ENCODE measurements at regions not wholly inside any gene's neighbourhood (a gene's known extent, or its start where the extent isn't known, plus 50 kb on each side); places are given as distances from the start of the nearest gene placed in this dataset.
"Not testable (repeated sequence)": the region's sequence is repeated elsewhere in the genome, so short reads cannot be mapped to it uniquely, and the experiment has no call there.

- Histone ChIP-seq H3K27ac (ENCODE audit: low read depth, low read length) (no peak overlapping the region), H3K4me1 (ENCODE audit: control insufficient read depth, insufficient read depth, low read length) (no peaks in the 10 kb centered on the region), H3K9me3 (ENCODE audit: control insufficient read depth, insufficient read depth, low read length) (no peaks in the 10 kb centered on the region), H3K27me3 (ENCODE audit: control insufficient read depth, insufficient read depth, low read length) (no peaks in the 10 kb centered on the region), H3K4me3 (ENCODE audit: low read depth, low read length) (no peak overlapping the region), H3K36me3 (ENCODE audit: control insufficient read depth, insufficient read depth, low read length) (no peaks in the 10 kb centered on the region)
- 94% methylated on average over 2 of the region's 3 CpGs for WGBS (ENCODE audit: insufficient coverage)
- no peak for DNase-seq (ENCODE audit: low read depth in 4 of 6, low spot score in 6 of 6)
These were observed 82.6 kb upstream of the TNP1 start for GRCh38 chr2:216942465-216942864.

- H3K4me1 ChIP-seq (ENCODE audit: control insufficient read depth, insufficient read depth, low read length) = no peaks in the 10 kb centered on the region
- H3K4me3 ChIP-seq (ENCODE audit: low read depth, low read length) = no peak overlapping the region
- H3K27ac ChIP-seq (ENCODE audit: low read depth, low read length) = no peak overlapping the region
- H3K36me3 ChIP-seq (ENCODE audit: control insufficient read depth, insufficient read depth, low read length) = no peaks in the 10 kb centered on the region
- H3K9me3 ChIP-seq (ENCODE audit: control insufficient read depth, insufficient read depth, low read length) = no peaks in the 10 kb centered on the region
- no peak for DNase-seq (ENCODE audit: low read depth in 4 of 6, low spot score in 6 of 6)
- 90% methylated on average over 5 of the region's 5 CpGs for WGBS (ENCODE audit: insufficient coverage)
- no peaks in the 10 kb centered on the region for H3K27me3 ChIP-seq (ENCODE audit: control insufficient read depth, insufficient read depth, low read length)
These were observed 82.2 kb upstream of the TNP1 start for GRCh38 chr2:216942016-216942415.

- no peak for DNase-seq (ENCODE audit: low read depth in 4 of 6, low spot score in 6 of 6)
- 85% methylated on average over 3 of the region's 5 CpGs for WGBS (ENCODE audit: insufficient coverage)
- Histone ChIP-seq H3K27me3 (ENCODE audit: control insufficient read depth, insufficient read depth, low read length) (no peaks in the 10 kb centered on the region), H3K9me3 (ENCODE audit: control insufficient read depth, insufficient read depth, low read length) (no peaks in the 10 kb centered on the region), H3K4me1 (ENCODE audit: control insufficient read depth, insufficient read depth, low read length) (peaks cover 5% of the 10 kb centered on the region), H3K27ac (ENCODE audit: low read depth, low read length) (no peak overlapping the region), H3K4me3 (ENCODE audit: low read depth, low read length) (no peak overlapping the region), H3K36me3 (ENCODE audit: control insufficient read depth, insufficient read depth, low read length) (no peaks in the 10 kb centered on the region)
These were observed 77.1 kb upstream of the TNP1 start for GRCh38 chr2:216936954-216937357.

GRCh38 chr2:216934623-216935022 lies 74.8 kb upstream of the TNP1 start:
- H3K9me3 ChIP-seq (ENCODE audit: control insufficient read depth, insufficient read depth, low read length) = no peaks in the 10 kb centered on the region
- H3K27ac ChIP-seq (ENCODE audit: low read depth, low read length) = no peak overlapping the region
- H3K4me3 ChIP-seq (ENCODE audit: low read depth, low read length) = no peak overlapping the region
- DNase-seq (ENCODE audit: low read depth in 4 of 6, low spot score in 6 of 6) = no peak
- H3K4me1 ChIP-seq (ENCODE audit: control insufficient read depth, insufficient read depth, low read length) = peaks cover 5% of the 10 kb centered on the region
- no peaks in the 10 kb centered on the region for H3K36me3 ChIP-seq (ENCODE audit: control insufficient read depth, insufficient read depth, low read length)
- no peaks in the 10 kb centered on the region for H3K27me3 ChIP-seq (ENCODE audit: control insufficient read depth, insufficient read depth, low read length)
- 100% methylated on average over 2 of the region's 3 CpGs for WGBS (ENCODE audit: insufficient coverage)

GRCh38 chr2:216934151-216934550 lies 74.3 kb upstream of the TNP1 start:
- 78% methylated on average over 6 of the region's 7 CpGs for WGBS (ENCODE audit: insufficient coverage)

GRCh38 chr2:216932863-216933548 lies 73.1 kb upstream of the TNP1 start:
- peak in 1 of 6 donors; percentile 53 for DNase-seq (ENCODE audit: low read depth in 4 of 6, low spot score in 6 of 6)
- Histone ChIP-seq H3K27me3 (ENCODE audit: control insufficient read depth, insufficient read depth, low read length) (no peaks in the 10 kb centered on the region), H3K27ac (ENCODE audit: low read depth, low read length) (no peak overlapping the region), H3K9me3 (ENCODE audit: control insufficient read depth, insufficient read depth, low read length) (no peaks in the 10 kb centered on the region), H3K4me3 (ENCODE audit: low read depth, low read length) (no peak overlapping the region), H3K4me1 (ENCODE audit: control insufficient read depth, insufficient read depth, low read length) (peaks cover 5% of the 10 kb centered on the region), H3K36me3 (ENCODE audit: control insufficient read depth, insufficient read depth, low read length) (no peaks in the 10 kb centered on the region)
- WGBS (ENCODE audit: insufficient coverage) = 83% methylated on average over 3 of the region's 12 CpGs

More at GRCh38 chr2:216934151-216934550, 74.3 kb upstream of the TNP1 start:
- Histone ChIP-seq H3K36me3 (ENCODE audit: control insufficient read depth, insufficient read depth, low read length) (no peaks in the 10 kb centered on the region), H3K27me3 (ENCODE audit: control insufficient read depth, insufficient read depth, low read length) (no peaks in the 10 kb centered on the region), H3K4me1 (ENCODE audit: control insufficient read depth, insufficient read depth, low read length) (peaks cover 5% of the 10 kb centered on the region), H3K9me3 (ENCODE audit: control insufficient read depth, insufficient read depth, low read length) (no peaks in the 10 kb centered on the region), H3K4me3 (ENCODE audit: low read depth, low read length) (no peak overlapping the region), H3K27ac (ENCODE audit: low read depth, low read length) (no peak overlapping the region)
- DNase-seq (ENCODE audit: low read depth in 4 of 6, low spot score in 6 of 6) = no peak

GRCh38 chr2:216932113-216932862 lies 72.4 kb upstream of the TNP1 start:
- Histone ChIP-seq H3K4me3 (ENCODE audit: low read depth, low read length) (no peak overlapping the region), H3K36me3 (ENCODE audit: control insufficient read depth, insufficient read depth, low read length) (no peaks in the 10 kb centered on the region), H3K27me3 (ENCODE audit: control insufficient read depth, insufficient read depth, low read length) (no peaks in the 10 kb centered on the region), H3K27ac (ENCODE audit: low read depth, low read length) (no peak overlapping the region), H3K4me1 (ENCODE audit: control insufficient read depth, insufficient read depth, low read length) (peaks cover 5% of the 10 kb centered on the region), H3K9me3 (ENCODE audit: control insufficient read depth, insufficient read depth, low read length) (no peaks in the 10 kb centered on the region)
- WGBS (ENCODE audit: insufficient coverage) = 83% methylated on average over 1 of the region's 2 CpGs
- DNase-seq (ENCODE audit: low read depth in 4 of 6, low spot score in 6 of 6) = no peak

GRCh38 chr2:216930716-216931115 lies 70.9 kb upstream of the TNP1 start:
- H3K27me3 ChIP-seq (ENCODE audit: control insufficient read depth, insufficient read depth, low read length) = no peaks in the 10 kb centered on the region
- H3K36me3 ChIP-seq (ENCODE audit: control insufficient read depth, insufficient read depth, low read length) = no peaks in the 10 kb centered on the region
- no peak overlapping the region for H3K4me3 ChIP-seq (ENCODE audit: low read depth, low read length)
- peaks cover 5% of the 10 kb centered on the region for H3K4me1 ChIP-seq (ENCODE audit: control insufficient read depth, insufficient read depth, low read length)
- no peak for DNase-seq (ENCODE audit: low read depth in 4 of 6, low spot score in 6 of 6)
- no peak overlapping the region for H3K27ac ChIP-seq (ENCODE audit: low read depth, low read length)
- H3K9me3 ChIP-seq (ENCODE audit: control insufficient read depth, insufficient read depth, low read length) = no peaks in the 10 kb centered on the region
- WGBS (ENCODE audit: insufficient coverage) = 100% methylated on average over 1 of the region's 2 CpGs

GRCh38 chr2:216929338-216929737 lies 69.5 kb upstream of the TNP1 start:
- not testable (repeated sequence) for H3K27me3 ChIP-seq (ENCODE audit: control insufficient read depth, insufficient read depth, low read length); H3K4me3 ChIP-seq (ENCODE audit: low read depth, low read length); H3K4me1 ChIP-seq (ENCODE audit: control insufficient read depth, insufficient read depth, low read length); H3K27ac ChIP-seq (ENCODE audit: low read depth, low read length); DNase-seq (ENCODE audit: low read depth in 4 of 6, low spot score in 6 of 6); H3K9me3 ChIP-seq (ENCODE audit: control insufficient read depth, insufficient read depth, low read length); H3K36me3 ChIP-seq (ENCODE audit: control insufficient read depth, insufficient read depth, low read length)
- WGBS (ENCODE audit: insufficient coverage) = no CpG with 5 or more reads among the region's 4 CpGs

GRCh38 chr2:216927163-216927562 lies 67.3 kb upstream of the TNP1 start:
- WGBS (ENCODE audit: insufficient coverage) = 86% methylated on average over 2 of the region's 5 CpGs
- Histone ChIP-seq H3K36me3 (ENCODE audit: control insufficient read depth, insufficient read depth, low read length) (no peaks in the 10 kb centered on the region), H3K9me3 (ENCODE audit: control insufficient read depth, insufficient read depth, low read length) (no peaks in the 10 kb centered on the region), H3K27ac (ENCODE audit: low read depth, low read length) (no peak overlapping the region), H3K4me3 (ENCODE audit: low read depth, low read length) (no peak overlapping the region), H3K27me3 (ENCODE audit: control insufficient read depth, insufficient read depth, low read length) (no peaks in the 10 kb centered on the region), H3K4me1 (ENCODE audit: control insufficient read depth, insufficient read depth, low read length) (no peaks in the 10 kb centered on the region)
- peak in 1 of 6 donors; percentile 40 for DNase-seq (ENCODE audit: low read depth in 4 of 6, low spot score in 6 of 6)

All from spinal cord (tissue), 9 donors.